Body of pancreas (tissue), 4 donors: ENCODE measurements at regions not wholly inside any gene's neighbourhood (a gene's known extent, or its start where the extent isn't known, plus 50 kb on each side); places are given as distances from the start of the nearest gene placed in this dataset.
A peak's percentile ranks its signal among the peaks of the same experiment; 100 is the strongest.

Experiments used
- ATAC-seq: fragments of 150-250 bp; one replicate; pipeline ENCODE4 v1.9.1; 2016
- DNase-seq, 4 donors: peaks; one replicate each; pipeline ENCODE4 v3.0.0-alpha.2; 2019
- H3K27ac ChIP-seq, 4 donors: fragments of 200-600 bp; sonication (generic); 1 replicate in 3 of 4; 2 replicates in 1 of 4; pipeline versions ENCODE4 v1.5.1 to v1.6.1; 2016 to 2019; ENCODE audit warnings: mild to moderate bottlenecking in 1 of 4, mixed read lengths in 1 of 4, moderate library complexity in 1 of 4
- H3K27me3 ChIP-seq, 2 donors: fragments of 200-600 bp; sonication (generic); one replicate each; pipeline ENCODE4 v1.6.0; 2016; ENCODE audit warnings: mild to moderate bottlenecking in 1 of 2
- H3K36me3 ChIP-seq, 2 donors: fragments of 200-600 bp; sonication (generic); replicated peaks in 1 of 2; 2 replicates each; pipeline ENCODE4 v1.5.1; 2016; ENCODE audit warnings: low read depth in 2 of 2; ENCODE audit not compliant: insufficient read depth in 1 of 2
- H3K4me1 ChIP-seq: fragments of 200-600 bp; sonication (generic); one replicate; pipeline ENCODE4 v1.6.0; 2016
- H3K4me3 ChIP-seq, 2 donors: fragments of 200-600 bp; sonication (generic); 1 replicate in 1 of 2; 2 replicates in 1 of 2; pipeline ENCODE4 v1.5.1; 2016 to 2019
- H3K9me3 ChIP-seq, 3 donors: fragments of 200-600 bp; sonication (generic); 1 replicate in 2 of 3; 2 replicates in 1 of 3; pipeline ENCODE4 v1.5.1; 2016
- POLR2A ChIP-seq, 3 donors: fragments of 450-650 bp; IDR thresholded peaks; one replicate each; pipeline ENCODE4 v1.6.1; 2016; ENCODE audit warnings: antibody characterized with exemption in 3 of 3, mild to moderate bottlenecking in 2 of 3
- WGBS, 2 donors: methylation state at CpG; one replicate each; pipeline ENCODE4 v1.1.5; 2017; 5-methylcytosine and 5-hydroxymethylcytosine counted together
- intact Hi-C: fragments of 100-400 bp; cut with DNase I; formaldehyde crosslinking; loops from one replicate; pipeline ENCODE4 v1.15.1; 2023
- TF ChIP-seq, protein P1 (sequence below), 7 experiments: fragments of 450-650 bp in 4 of 7; fragments of 200-600 bp in 3 of 7; sonication (generic) in 3 of 7; IDR thresholded peaks; one replicate each; pipeline ENCODE4 v1.5.1; 2016 to 2019; ENCODE audit warnings: antibody characterized with exemption in 7 of 7

- no peak overlapping the region for H3K4me3 ChIP-seq
- peak; percentile 69 for ATAC-seq
- H3K4me1 ChIP-seq = peaks cover 16% of the 10 kb centered on the region
- DNase-seq = peak; percentile 13 to 37 (median 19)
- H3K27ac ChIP-seq = peak overlapping the region in 2 of 4 donors; percentile 2 to 23
- TF ChIP-seq, protein P1, sequence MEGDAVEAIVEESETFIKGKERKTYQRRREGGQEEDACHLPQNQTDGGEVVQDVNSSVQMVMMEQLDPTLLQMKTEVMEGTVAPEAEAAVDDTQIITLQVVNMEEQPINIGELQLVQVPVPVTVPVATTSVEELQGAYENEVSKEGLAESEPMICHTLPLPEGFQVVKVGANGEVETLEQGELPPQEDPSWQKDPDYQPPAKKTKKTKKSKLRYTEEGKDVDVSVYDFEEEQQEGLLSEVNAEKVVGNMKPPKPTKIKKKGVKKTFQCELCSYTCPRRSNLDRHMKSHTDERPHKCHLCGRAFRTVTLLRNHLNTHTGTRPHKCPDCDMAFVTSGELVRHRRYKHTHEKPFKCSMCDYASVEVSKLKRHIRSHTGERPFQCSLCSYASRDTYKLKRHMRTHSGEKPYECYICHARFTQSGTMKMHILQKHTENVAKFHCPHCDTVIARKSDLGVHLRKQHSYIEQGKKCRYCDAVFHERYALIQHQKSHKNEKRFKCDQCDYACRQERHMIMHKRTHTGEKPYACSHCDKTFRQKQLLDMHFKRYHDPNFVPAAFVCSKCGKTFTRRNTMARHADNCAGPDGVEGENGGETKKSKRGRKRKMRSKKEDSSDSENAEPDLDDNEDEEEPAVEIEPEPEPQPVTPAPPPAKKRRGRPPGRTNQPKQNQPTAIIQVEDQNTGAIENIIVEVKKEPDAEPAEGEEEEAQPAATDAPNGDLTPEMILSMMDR (IDR thresholded peaks at IDR 0.05) = no peak
- TF ChIP-seq POLR2A (IDR thresholded peaks at IDR 0.05) = no peak
- H3K36me3 ChIP-seq = no peaks in the 10 kb centered on the region
- no peaks in the 10 kb centered on the region for H3K9me3 ChIP-seq
- H3K27me3 ChIP-seq = no peaks in the 10 kb centered on the region
- whole genome bisulfite sequencing, 2 donors = 7 to 16% methylated on average over 6 of the region's 6 CpGs
- intact Hi-C loops = no loop called here
Observed at GRCh38 chr6:104526376-104526775, 333.3 kb downstream of the HACE1 start.

- no peaks in the 10 kb centered on the region for H3K9me3 ChIP-seq
- WGBS, 2 donors = 3 to 5% methylated on average over 15 of the region's 15 CpGs
- intact Hi-C loops = no loop called here
- DNase-seq = peak; percentile 65 to 79 (median 76)
- TF ChIP-seq POLR2A (IDR thresholded peaks at IDR 0.05) = no peak
- TF ChIP-seq, protein P1 (IDR thresholded peaks at IDR 0.05) = peak; percentile 78 to 95 (median 92)
- H3K36me3 ChIP-seq = no peaks in the 10 kb centered on the region
- peak; percentile 91 for ATAC-seq
- H3K4me3 ChIP-seq = no peak overlapping the region
- H3K27me3 ChIP-seq = no peaks in the 10 kb centered on the region
- H3K4me1 ChIP-seq = peaks cover 16% of the 10 kb centered on the region
- H3K27ac ChIP-seq = peak overlapping the region in 1 of 4 donors; percentile 2
Observed at GRCh38 chr6:104525677-104526322, 333.9 kb downstream of the HACE1 start.

DNA sequence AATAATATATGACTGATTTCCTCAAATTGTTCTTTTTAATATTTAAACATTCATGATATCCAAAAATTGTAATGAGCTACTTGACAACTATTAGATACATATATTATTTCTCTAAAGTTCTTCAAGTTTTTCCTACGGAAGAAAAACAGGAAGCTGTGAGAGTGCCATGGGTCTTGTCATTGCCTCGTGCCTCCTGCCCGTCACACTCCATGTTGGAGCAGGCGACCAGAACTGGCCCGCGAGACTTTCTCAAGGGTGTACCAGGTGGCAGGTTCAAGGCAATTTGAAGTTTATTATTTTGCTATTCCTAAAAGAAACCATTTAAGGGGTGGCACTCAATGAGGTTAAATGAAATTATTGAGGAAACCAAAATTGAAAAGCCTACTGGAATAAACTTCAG lies 337.2 kb downstream of the HACE1 start:
- no peaks in the 10 kb centered on the region for H3K27me3 ChIP-seq
- H3K27ac ChIP-seq = no peak overlapping the region
- DNase-seq (peak in 1 of 4 donors; percentile 3), ATAC-seq (no peak)
- H3K4me1 ChIP-seq = peaks cover 16% of the 10 kb centered on the region
- no peak for TF ChIP-seq POLR2A (IDR thresholded peaks at IDR 0.05)
- TF ChIP-seq, protein P1 (IDR thresholded peaks at IDR 0.05) = no peak
- no peaks in the 10 kb centered on the region for H3K9me3 ChIP-seq
- WGBS, 2 donors = 62 to 77% methylated on average over 6 of the region's 6 CpGs
- no peak overlapping the region for H3K4me3 ChIP-seq
- intact Hi-C loops = no loop called here
- H3K36me3 ChIP-seq = no peaks in the 10 kb centered on the region

DNA sequence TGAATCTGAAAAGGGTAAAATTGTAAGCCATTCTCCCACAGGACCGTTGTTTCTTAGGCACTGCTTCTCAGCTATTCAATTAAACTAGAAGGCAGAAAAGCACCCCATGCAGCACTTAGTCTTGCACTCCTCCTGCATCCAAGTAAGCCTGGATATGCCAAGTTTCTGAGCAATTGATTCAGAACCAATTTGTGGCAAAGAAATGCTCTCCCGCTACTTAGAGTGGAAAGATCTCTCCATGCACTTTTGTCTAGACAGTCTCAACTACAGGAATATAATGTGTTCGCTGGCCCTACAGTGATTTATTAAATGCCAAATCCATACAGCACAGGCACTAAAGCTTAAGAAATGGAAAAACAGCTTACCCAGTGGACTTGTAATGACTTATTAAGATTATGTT lies 338.5 kb downstream of the HACE1 start:
- intact Hi-C loops = no loop called here
- H3K27me3 ChIP-seq = no peaks in the 10 kb centered on the region
- peaks cover 8% of the 10 kb centered on the region for H3K4me1 ChIP-seq
- TF ChIP-seq, protein P1 (IDR thresholded peaks at IDR 0.05) = no peak
- TF ChIP-seq POLR2A (IDR thresholded peaks at IDR 0.05) = no peak
- H3K9me3 ChIP-seq = no peaks in the 10 kb centered on the region
- H3K4me3 ChIP-seq = no peak overlapping the region
- DNase-seq (no peak), ATAC-seq (no peak)
- H3K36me3 ChIP-seq = no peaks in the 10 kb centered on the region
- H3K27ac ChIP-seq = no peak overlapping the region
- 73 to 84% methylated on average over 3 of the region's 3 CpGs for WGBS, 2 donors

DNA sequence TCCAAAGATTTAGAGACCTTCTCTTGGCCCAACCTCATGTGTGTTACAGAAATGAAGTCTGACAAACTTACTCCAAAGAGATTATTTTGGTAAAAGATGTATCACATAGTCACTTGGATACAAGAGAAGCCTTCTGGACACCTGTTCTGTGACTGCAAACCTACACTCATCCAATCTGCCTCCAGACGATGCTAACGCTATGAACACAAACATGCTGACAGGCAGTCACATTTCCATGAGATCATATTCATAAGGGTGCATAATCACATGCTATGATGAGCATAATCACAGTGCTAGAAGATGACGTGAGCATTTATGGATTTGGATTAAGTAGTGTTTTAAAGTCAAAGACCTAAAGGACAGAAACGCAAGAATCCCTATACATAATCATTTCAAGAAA lies 340.2 kb downstream of the HACE1 start:
- DNase-seq (no peak), ATAC-seq (no peak)
- Histone ChIP-seq H3K27ac (no peak overlapping the region), H3K27me3 (no peaks in the 10 kb centered on the region), H3K36me3 (no peaks in the 10 kb centered on the region), H3K4me1 (no peaks in the 10 kb centered on the region), H3K9me3 (no peaks in the 10 kb centered on the region), H3K4me3 (no peak overlapping the region)
- 71 to 72% methylated on average over 4 of the region's 4 CpGs for WGBS, 2 donors
- TF ChIP-seq POLR2A (IDR thresholded peaks at IDR 0.05) = no peak
- TF ChIP-seq, protein P1 (IDR thresholded peaks at IDR 0.05) = no peak
- intact Hi-C loops = no loop called here
